ENCODE measurements at regions not wholly inside any gene's neighbourhood (a gene's known extent, or its start where the extent isn't known, plus 50 kb on each side); places are given as distances from the start of the nearest gene placed in this dataset.

GRCh38 chr3:177783767-177784166 lies 586.5 kb upstream of the TBL1XR1 start:
- no peak for TF ChIP-seq CTCF (IDR thresholded peaks at IDR 0.05)
- no peak for TF ChIP-seq POLR2A (IDR thresholded peaks at IDR 0.05)
